Activated T-helper 2 cell treated with anti-CD3 and anti-CD28 coated beads, Interferon-gamma antibody, Interleukin-2, Interleukin-4, amounts not matched to agents 10 μg/mL and 5 μg/mL and 100 μg/mL, durations not matched to agents 14 hours and 24 hours and 36 hours (primary cell): ENCODE measurements at regions not wholly inside any gene's neighbourhood (a gene's known extent, or its start where the extent isn't known, plus 50 kb on each side); places are given as distances from the start of the nearest gene placed in this dataset.
A peak's percentile ranks its signal among the peaks of the same experiment; 100 is the strongest.

Source experiments
- DNase-seq: peaks from one replicate; pipeline ENCODE4 v3.0.0; 2021; ENCODE audit warnings: low spot score
- H3K27ac Mint-ChIP-seq: one replicate; pipeline ENCODE4 v1.8.0; 2021; ENCODE audit warnings: mixed read lengths
- H3K27me3 Mint-ChIP-seq: one replicate; pipeline ENCODE4 v1.8.0; 2021; ENCODE audit warnings: low read depth, mixed read lengths
- H3K36me3 Mint-ChIP-seq: one replicate; pipeline ENCODE4 v1.8.0; 2021; ENCODE audit warnings: low read depth, mixed read lengths
- H3K4me1 Mint-ChIP-seq: one replicate; pipeline ENCODE4 v1.8.0; 2021; ENCODE audit warnings: low read depth, mixed read lengths
- H3K4me3 Mint-ChIP-seq: one replicate; pipeline ENCODE4 v1.8.0; 2021; ENCODE audit warnings: low read depth, mild to moderate bottlenecking, moderate library complexity, mixed read lengths
- H3K9me3 Mint-ChIP-seq: one replicate; pipeline ENCODE4 v1.8.0; 2021; ENCODE audit warnings: mixed read lengths
- intact Hi-C: fragments of 100-400 bp; cut with micrococcal nuclease; formaldehyde crosslinking; loops from one replicate; pipeline ENCODE4 v1.15.1; 2023

GRCh38 chr6:14844411-14844810 lies 401.5 kb upstream of the JARID2 start:
- intact Hi-C loops = no loop called here
- Mint-ChIP-seq H3K4me3 (no peak overlapping the region), H3K9me3 (peaks cover 4% of the 10 kb centered on the region), H3K27ac (no peak overlapping the region), H3K27me3 (no peaks in the 10 kb centered on the region), H3K36me3 (no peaks in the 10 kb centered on the region), H3K4me1 (peaks cover 8% of the 10 kb centered on the region)
- DNase-seq = no peak

- H3K4me3 Mint-ChIP-seq = no peak overlapping the region
- H3K27ac Mint-ChIP-seq = no peak overlapping the region
- intact Hi-C loops = no loop called here
- H3K27me3 Mint-ChIP-seq = no peaks in the 10 kb centered on the region
- H3K9me3 Mint-ChIP-seq = no peaks in the 10 kb centered on the region
- no peaks in the 10 kb centered on the region for H3K4me1 Mint-ChIP-seq
- H3K36me3 Mint-ChIP-seq = no peaks in the 10 kb centered on the region
- no peak for DNase-seq
Measured at GRCh38 chr6:14848019-14848418, 397.9 kb upstream of the JARID2 start.

GRCh38 chr6:14849185-14849584 lies 396.7 kb upstream of the JARID2 start:
- Mint-ChIP-seq H3K4me1 (peaks cover 4% of the 10 kb centered on the region), H3K4me3 (no peak overlapping the region), H3K9me3 (no peaks in the 10 kb centered on the region), H3K27ac (no peak overlapping the region), H3K27me3 (no peaks in the 10 kb centered on the region), H3K36me3 (no peaks in the 10 kb centered on the region)
- intact Hi-C loops = no loop called here
- no peak for DNase-seq

GRCh38 chr6:14851281-14851680 lies 394.6 kb upstream of the JARID2 start:
- no peak for DNase-seq
- Mint-ChIP-seq H3K27ac (no peak overlapping the region), H3K4me1 (peaks cover 4% of the 10 kb centered on the region), H3K36me3 (no peaks in the 10 kb centered on the region), H3K4me3 (no peak overlapping the region), H3K27me3 (no peaks in the 10 kb centered on the region), H3K9me3 (no peaks in the 10 kb centered on the region)
- intact Hi-C loops = no loop called here

- H3K36me3 Mint-ChIP-seq = no peaks in the 10 kb centered on the region
- DNase-seq = no peak
- intact Hi-C loops = no loop called here
- H3K4me1 Mint-ChIP-seq = peaks cover 10% of the 10 kb centered on the region
- no peaks in the 10 kb centered on the region for H3K27me3 Mint-ChIP-seq
- H3K27ac Mint-ChIP-seq = no peak overlapping the region
- no peaks in the 10 kb centered on the region for H3K9me3 Mint-ChIP-seq
- H3K4me3 Mint-ChIP-seq = no peak overlapping the region
Measured at GRCh38 chr6:14852375-14852774, 393.5 kb upstream of the JARID2 start.

GRCh38 chr6:14856177-14856576 lies 389.7 kb upstream of the JARID2 start:
- Mint-ChIP-seq H3K9me3 (no peaks in the 10 kb centered on the region), H3K4me3 (no peak overlapping the region), H3K27me3 (no peaks in the 10 kb centered on the region), H3K27ac (no peak overlapping the region), H3K4me1 (peaks cover 44% of the 10 kb centered on the region), H3K36me3 (no peaks in the 10 kb centered on the region)
- intact Hi-C loops = loop anchor here (5.0 kb wide), 3 partner anchors 194 to 771 kb away; no protein-coding TSS in a partner anchor
- no peak for DNase-seq

- Mint-ChIP-seq H3K36me3 (no peaks in the 10 kb centered on the region), H3K9me3 (no peaks in the 10 kb centered on the region), H3K4me3 (peak overlapping the region; percentile 19), H3K4me1 (peaks cover 46% of the 10 kb centered on the region), H3K27ac (peak overlapping the region; percentile 92), H3K27me3 (no peaks in the 10 kb centered on the region)
- no peak for DNase-seq
- intact Hi-C loops = loop anchor here (5.0 kb wide), 3 partner anchors 195 to 770 kb away; no protein-coding TSS in a partner anchor
Measured at GRCh38 chr6:14857001-14857400, 388.9 kb upstream of the JARID2 start.

GRCh38 chr6:14857501-14857900 lies 388.4 kb upstream of the JARID2 start:
- intact Hi-C loops = loop anchor here (5.0 kb wide), 3 partner anchors 195 to 770 kb away; no protein-coding TSS in a partner anchor
- peak overlapping the region; percentile 92 for H3K27ac Mint-ChIP-seq
- peaks cover 46% of the 10 kb centered on the region for H3K4me1 Mint-ChIP-seq
- DNase-seq = peak; percentile 18
- no peaks in the 10 kb centered on the region for H3K27me3 Mint-ChIP-seq
- H3K4me3 Mint-ChIP-seq = peak overlapping the region; percentile 19
- no peaks in the 10 kb centered on the region for H3K9me3 Mint-ChIP-seq
- no peaks in the 10 kb centered on the region for H3K36me3 Mint-ChIP-seq

- no peak for DNase-seq
- Mint-ChIP-seq H3K9me3 (no peaks in the 10 kb centered on the region), H3K27ac (peak overlapping the region; percentile 84), H3K27me3 (no peaks in the 10 kb centered on the region), H3K4me1 (peaks cover 42% of the 10 kb centered on the region), H3K4me3 (no peak overlapping the region), H3K36me3 (no peaks in the 10 kb centered on the region)
- intact Hi-C loops = loop anchor here (1.0 to 5.0 kb wide), 9 partner anchors 16 to 768 kb away; no protein-coding TSS in a partner anchor
Measured at GRCh38 chr6:14858808-14859207, 387.1 kb upstream of the JARID2 start.

- intact Hi-C loops = no loop called here
- no peak overlapping the region for H3K4me3 Mint-ChIP-seq
- no peaks in the 10 kb centered on the region for H3K36me3 Mint-ChIP-seq
- no peaks in the 10 kb centered on the region for H3K27me3 Mint-ChIP-seq
- no peak for DNase-seq
- H3K9me3 Mint-ChIP-seq = no peaks in the 10 kb centered on the region
- peak overlapping the region; percentile 51 for H3K27ac Mint-ChIP-seq
- H3K4me1 Mint-ChIP-seq = peaks cover 46% of the 10 kb centered on the region
Measured at GRCh38 chr6:14860774-14861173, 385.1 kb upstream of the JARID2 start.

GRCh38 chr6:14861491-14861943 lies 384.4 kb upstream of the JARID2 start:
- Mint-ChIP-seq H3K4me3 (no peak overlapping the region), H3K36me3 (no peaks in the 10 kb centered on the region), H3K27ac (peak overlapping the region; percentile 51), H3K27me3 (no peaks in the 10 kb centered on the region), H3K9me3 (no peaks in the 10 kb centered on the region), H3K4me1 (peaks cover 47% of the 10 kb centered on the region)
- intact Hi-C loops = no loop called here
- no peak for DNase-seq

- peaks cover 43% of the 10 kb centered on the region for H3K4me1 Mint-ChIP-seq
Measured at GRCh38 chr6:14862845-14863244, 383.0 kb upstream of the JARID2 start.

GRCh38 chr6:14863902-14864850 lies 381.7 kb upstream of the JARID2 start:
- no peak for DNase-seq
- Mint-ChIP-seq H3K9me3 (no peaks in the 10 kb centered on the region), H3K36me3 (no peaks in the 10 kb centered on the region), H3K4me1 (peaks cover 34% of the 10 kb centered on the region), H3K27ac (no peak overlapping the region), H3K4me3 (no peak overlapping the region), H3K27me3 (no peaks in the 10 kb centered on the region)
- intact Hi-C loops = no loop called here

More at GRCh38 chr6:14862845-14863244, 383.0 kb upstream of the JARID2 start:
- H3K27me3 Mint-ChIP-seq = no peaks in the 10 kb centered on the region
- H3K9me3 Mint-ChIP-seq = no peaks in the 10 kb centered on the region
- no peak for DNase-seq
- no peak overlapping the region for H3K4me3 Mint-ChIP-seq
- no peak overlapping the region for H3K27ac Mint-ChIP-seq
- H3K36me3 Mint-ChIP-seq = no peaks in the 10 kb centered on the region
- intact Hi-C loops = no loop called here
